K562 (cell line): ENCODE measurements at regions not wholly inside any gene's neighbourhood (a gene's known extent, or its start where the extent isn't known, plus 50 kb on each side); places are given as distances from the start of the nearest gene placed in this dataset.

Source experiments
- ATAC-seq: fragments of 200-7000 bp; cut with Tn5 transposase; 3 replicates; pipeline ENCODE4 v1.9.1; 2020; ENCODE audit warnings: moderate library complexity
- BruUV-seq: library from RNA; stranded (reverse); fragments of 400-500 nt; replicated peaks from 2 replicates; lab custom pipeline; 2021; lab: Mats Ljungman, UMichigan
- CTCF ChIA-PET: fragments of 300-600 bp; formaldehyde crosslinking; extraction: SDS; loops from one replicate; lab custom pipeline; 2021; ENCODE audit warnings: low intra/inter-chr PET ratio; lab: Yijun Ruan, JAX
- POLR2A ChIA-PET: fragments of 300-600, 350-650 bp; sonication (Branson Sonifier 250); formaldehyde crosslinking; extraction: SDS; loops from one replicate; lab custom pipeline; 2021; ENCODE audit warnings: antibody characterized with exemption, inconsistent platforms; lab: Yijun Ruan, JAX
- DNase-seq, 4 experiments: peaks; one replicate each; pipeline versions ENCODE4 v3.0.0 to v3.0.0-alpha.2; 2011 to 2018; ENCODE audit warnings: low spot score in 3 of 4, mixed read lengths in 3 of 4; ENCODE audit errors: extremely low read depth in 1 of 4
- FAIRE-seq: peaks from 2 replicates; lab custom pipeline; 2011; peaks lifted over from hg19 to GRCh38; lab: Jason Lieb, UNC
- H2AFZ ChIP-seq: 2 replicates; pipeline ENCODE4 v1.6.0; 2011; ENCODE audit warnings: low read depth, low read length, control low read depth, inconsistent platforms
- H3K27ac ChIP-seq: fragments of 200-600 bp; 3 replicates; pipeline ENCODE4 v1.8.0; 2011; ENCODE audit warnings: low read depth, mild to moderate bottlenecking, control low read depth, inconsistent platforms, low read length, moderate library complexity, mixed read lengths; ENCODE audit errors: extremely low read depth
- H3K27me3 ChIP-seq, 2 experiments: fragments of 300-600 bp in 1 of 2; 2 replicates in 1 of 2; 3 replicates in 1 of 2; pipeline versions ENCODE4 v1.6.0 to v1.8.0; 2011; ENCODE audit warnings: inconsistent platforms in 2 of 2, low read length in 2 of 2, mild to moderate bottlenecking in 1 of 2, mixed read lengths in 1 of 2, moderate library complexity in 1 of 2; ENCODE audit not compliant: control insufficient read depth in 2 of 2, insufficient read depth in 2 of 2
- H3K36me3 ChIP-seq: fragments of 300-600 bp; 3 replicates; pipeline ENCODE4 v1.8.0; 2011; ENCODE audit warnings: mild to moderate bottlenecking, low read length, inconsistent platforms; ENCODE audit not compliant: control insufficient read depth, insufficient read depth
- H3K4me1 ChIP-seq, 2 experiments: fragments of 200-600 bp in 1 of 2; replicated peaks in 1 of 2; 2 replicates in 1 of 2; 3 replicates in 1 of 2; pipeline versions ENCODE4 v1.5.1 to v1.8.0; 2011; ENCODE audit warnings: inconsistent platforms in 2 of 2, low read length in 2 of 2, mild to moderate bottlenecking in 1 of 2, mixed read lengths in 1 of 2, moderate library complexity in 1 of 2; ENCODE audit not compliant: control insufficient read depth in 2 of 2, insufficient read depth in 2 of 2
- H3K4me2 ChIP-seq: 2 replicates; pipeline ENCODE4 v1.6.1; 2011; ENCODE audit warnings: low read length, control low read depth, inconsistent platforms, mixed read lengths; ENCODE audit not compliant: insufficient read depth
- H3K4me3 ChIP-seq: fragments of 200-600 bp; sonication (generic), shearing (Covaris generic); 2 replicates; pipeline ENCODE4 v1.5.1; 2016; ENCODE audit warnings: control low read depth, inconsistent platforms
- H3K79me2 ChIP-seq: fragments of 200-600 bp; 3 replicates; pipeline ENCODE4 v1.8.0; 2011; ENCODE audit warnings: low read length, inconsistent platforms; ENCODE audit not compliant: control insufficient read depth, insufficient read depth
- H3K9ac ChIP-seq, 2 experiments: 2 replicates each; pipeline versions ENCODE4 v1.6.0 to v1.6.1; 2011; ENCODE audit warnings: low read depth in 2 of 2, low read length in 2 of 2, control low read depth in 1 of 2, inconsistent platforms in 1 of 2, mild to moderate bottlenecking in 1 of 2, mixed read lengths in 1 of 2; ENCODE audit not compliant: insufficient read depth in 1 of 2
- H3K9me1 ChIP-seq: one replicate; pipeline ENCODE4 v1.6.0; 2011; ENCODE audit warnings: inconsistent platforms, mild to moderate bottlenecking, low read length, moderate library complexity; ENCODE audit not compliant: control insufficient read depth, insufficient read depth
- H3K9me3 ChIP-seq: replicated peaks from 2 replicates; pipeline ENCODE4 v1.5.1; 2011; ENCODE audit warnings: low read depth, low read length, inconsistent platforms; ENCODE audit not compliant: control insufficient read depth, insufficient read depth
- H4K20me1 ChIP-seq: replicated peaks from 2 replicates; pipeline ENCODE4 v1.6.1; 2011; ENCODE audit warnings: low read length, inconsistent platforms, mixed read lengths; ENCODE audit not compliant: control insufficient read depth, insufficient read depth
- ATF3 ChIP-seq, 2 experiments: fragments of 450-650 bp in 1 of 2; sonication (generic) in 1 of 2; formaldehyde crosslinking in 1 of 2; IDR thresholded peaks in 1 of 2; conservative IDR thresholded peaks in 1 of 2; 2 replicates each; pipeline versions ENCODE4 v1.6.1 to v1.8.1; 2016 to 2023; ENCODE audit warnings: mild to moderate bottlenecking in 2 of 2, moderate library complexity in 2 of 2, inconsistent platforms in 1 of 2, missing genetic modification reagents in 1 of 2
- GTF2A2 ChIP-seq: IDR thresholded peaks from 2 replicates; pipeline ENCODE4 v1.6.1; 2016; ENCODE audit warnings: mild to moderate bottlenecking, missing genetic modification characterization, missing compliant biosample characterization
- SAP30 ChIP-seq: fragments of 200-600 bp; sonication (generic); IDR thresholded peaks from 2 replicates; pipeline ENCODE4 v1.6.1; 2012; ENCODE audit warnings: borderline replicate concordance, low read depth, mild to moderate bottlenecking, moderate library complexity, low read length, control low read depth, inconsistent platforms; ENCODE audit not compliant: insufficient read depth, poor library complexity, severe bottlenecking
- SMAD1 ChIP-seq: fragments of 150-350 bp; IDR thresholded peaks from 2 replicates; pipeline ENCODE4 v1.6.1; 2014; ENCODE audit warnings: low read length, low read depth; ENCODE audit not compliant: partially characterized antibody
- SOX6 ChIP-seq: fragments of 450-650 bp; IDR thresholded peaks from 2 replicates; pipeline ENCODE4 v1.6.1; 2014; ENCODE audit warnings: mild to moderate bottlenecking
- ZMIZ1 ChIP-seq, 2 experiments: fragments of 150-350 bp in 1 of 2; IDR thresholded peaks; 2 replicates each; pipeline ENCODE4 v1.6.1; 2012 to 2016; ENCODE audit warnings: low read depth in 2 of 2, low read length in 2 of 2, mild to moderate bottlenecking in 1 of 2, moderate library complexity in 1 of 2
- ZNF184 ChIP-seq: sonication (generic); formaldehyde crosslinking; IDR thresholded peaks from 2 replicates; pipeline ENCODE4 v1.5.0; 2020; ENCODE audit warnings: missing genetic modification reagents
- ZNF224 ChIP-seq: sonication (generic); formaldehyde crosslinking; IDR thresholded peaks from 2 replicates; pipeline ENCODE4 v1.8.0; 2022; ENCODE audit warnings: mild to moderate bottlenecking, missing genetic modification reagents
- WGBS: fragments of 100-300 bp; shearing (Covaris generic); methylation state at CpG from one replicate; pipeline ENCODE4 v1.1.6; 2016; ENCODE audit warnings: low coverage, mixed read lengths; ENCODE audit not compliant: insufficient coverage; ENCODE audit errors: missing lambda C conversion rate; 5-methylcytosine and 5-hydroxymethylcytosine counted together
- in situ Hi-C: fragments of 300-500 bp; cut with MboI; formaldehyde crosslinking; loops from 4 replicates; pipeline ENCODE4 v1.15.0; 2018; ENCODE audit warnings: inconsistent platforms, mixed read lengths
- intact Hi-C: fragments of 100-400 bp; cut with micrococcal nuclease; formaldehyde crosslinking; loops from 2 replicates; pipeline ENCODE4 v1.14.2; 2022

GRCh38 chr12:71018682-71019081 lies 98.1 kb upstream of the PTPRR start:
- WGBS = 4% methylated on average over 2 of the region's 2 CpGs
- DNase-seq = no peak
- CTCF ChIA-PET = no interaction called here

More at GRCh38 chr12:71018682-71019081, 98.1 kb upstream of the PTPRR start:
- no peaks in the 10 kb centered on the region for H3K9me1 ChIP-seq
- intact Hi-C loops = no loop called here
- no peaks in the 10 kb centered on the region for H3K36me3 ChIP-seq
- H3K27me3 ChIP-seq = no peaks in the 10 kb centered on the region
- no peaks in the 10 kb centered on the region for H3K79me2 ChIP-seq
- H3K4me1 ChIP-seq = no peaks in the 10 kb centered on the region
- in situ Hi-C loops = loop anchor here (25.0 kb wide), 2 partner anchors 281 to 431 kb away; no protein-coding TSS in a partner anchor
- FAIRE-seq (no peak), ATAC-seq (no peak)
- H3K4me3 ChIP-seq = no peak overlapping the region
- H3K27ac ChIP-seq = no peak overlapping the region
- no peaks in the 10 kb centered on the region for H3K9me3 ChIP-seq
- no peak overlapping the region for H3K4me2 ChIP-seq
- H3K9ac ChIP-seq = no peak overlapping the region
- no peaks in the 10 kb centered on the region for H4K20me1 ChIP-seq
- TF ChIP-seq ATF3 (IDR thresholded peaks at IDR 0.05) = no peak
- TF ChIP-seq ATF3 (CRISPR knock-in tag; conservative IDR thresholded peaks at IDR 0.05) = no peak
- no peak for TF ChIP-seq SAP30
- TF ChIP-seq ZNF184 (CRISPR knock-in tag) = no peak
- no peak for TF ChIP-seq ZNF224 (CRISPR knock-in tag)
- TF ChIP-seq ZMIZ1 (IDR thresholded peaks at IDR 0.05; ENCODE audit: low read depth in 2 of 2, low read length in 2 of 2) = no peak
- TF ChIP-seq GTF2A2 = no peak
- TF ChIP-seq SMAD1 = no peak
- TF ChIP-seq SOX6 = no peak
- H2AFZ ChIP-seq = no peak overlapping the region
- POLR2A ChIA-PET = no interaction called here
- BruUV-seq = no TSS peak
